ENCODE measurements at regions not wholly inside any gene's neighbourhood (a gene's known extent, or its start where the extent isn't known, plus 50 kb on each side); places are given as distances from the start of the nearest gene placed in this dataset.

DNA sequence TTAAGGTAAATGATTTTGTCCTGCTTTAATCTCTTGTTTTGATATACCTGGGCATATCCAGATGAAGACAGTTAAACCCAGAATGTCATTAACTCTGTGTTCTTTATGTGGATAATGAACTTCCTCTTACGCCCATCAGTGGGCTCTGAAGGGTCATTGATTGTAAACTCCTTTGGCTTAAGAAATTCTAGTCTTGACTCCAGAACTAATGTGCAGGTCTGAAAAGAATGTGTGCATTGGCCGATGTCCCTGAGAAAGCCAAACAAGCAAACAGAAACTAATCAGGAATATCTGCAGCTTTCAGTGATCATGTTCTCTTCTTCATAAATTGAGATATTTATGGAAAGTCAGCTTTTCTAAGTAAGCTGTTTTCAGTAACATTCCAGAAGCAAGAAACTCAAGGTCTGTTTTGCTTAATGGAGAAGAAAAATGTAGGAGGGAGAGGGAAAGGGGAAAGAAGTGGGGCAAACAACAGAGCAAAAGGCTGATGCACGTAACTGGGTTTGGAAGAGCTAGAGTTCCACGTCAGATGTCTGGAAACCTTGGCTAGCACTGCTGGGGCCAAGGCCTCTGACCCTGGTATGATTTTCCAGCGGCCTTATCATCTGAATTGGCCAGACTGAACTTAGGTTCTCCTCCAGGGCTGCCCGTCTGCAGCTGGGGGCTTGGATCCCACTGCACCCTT lies 61.3 kb upstream of the FHL2 start:
- no peak for DNase-seq (ENCODE audit: extremely low read depth, low read depth)

DNA sequence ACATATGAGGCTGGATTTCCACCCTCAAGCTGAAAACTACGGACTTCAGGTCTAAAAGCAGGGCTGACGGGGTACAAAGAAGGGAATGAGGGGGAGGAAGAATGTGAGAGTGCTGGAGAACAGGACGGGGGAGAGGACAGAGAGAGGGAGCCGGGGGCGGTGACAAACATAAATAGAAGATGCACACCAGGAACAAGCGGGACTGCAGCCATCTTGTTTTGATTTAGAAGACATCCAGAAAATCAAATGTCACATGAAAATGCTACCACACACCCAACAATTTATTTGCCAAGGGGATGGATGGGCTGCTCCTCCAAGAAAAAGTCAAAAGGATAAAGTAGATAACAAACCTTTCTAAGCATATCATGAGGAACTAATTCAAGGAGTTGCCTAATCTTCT lies 59.2 kb upstream of the FHL2 start:
- no peak for DNase-seq (ENCODE audit: extremely low read depth, low read depth)

DNA sequence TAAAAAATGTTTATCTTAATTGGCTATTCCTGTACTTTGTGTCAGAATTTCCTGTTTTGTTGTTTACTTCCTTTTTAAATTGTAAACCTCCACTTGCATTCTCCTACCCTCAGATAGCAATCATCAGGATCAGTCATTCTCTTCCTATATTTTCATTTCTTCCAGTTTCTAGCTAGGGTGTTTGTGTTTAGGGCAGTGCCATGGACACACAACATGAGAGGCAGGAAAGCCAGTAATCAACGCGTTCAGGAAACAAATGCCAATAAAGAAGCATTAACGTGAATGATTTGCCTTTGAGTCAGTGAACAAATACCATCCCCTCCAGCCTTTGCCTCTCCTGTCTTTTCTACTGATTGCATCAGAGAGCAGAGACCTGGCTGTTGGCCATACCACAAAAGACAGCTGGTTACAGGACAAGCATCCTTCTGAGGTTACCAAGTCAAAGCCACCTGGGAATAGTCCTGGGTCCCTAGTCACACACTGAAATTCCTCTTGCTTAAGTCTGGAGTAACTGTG lies 56.7 kb upstream of the FHL2 start:
- peak; percentile 90 for DNase-seq (ENCODE audit: extremely low read depth, low read depth)

DNA sequence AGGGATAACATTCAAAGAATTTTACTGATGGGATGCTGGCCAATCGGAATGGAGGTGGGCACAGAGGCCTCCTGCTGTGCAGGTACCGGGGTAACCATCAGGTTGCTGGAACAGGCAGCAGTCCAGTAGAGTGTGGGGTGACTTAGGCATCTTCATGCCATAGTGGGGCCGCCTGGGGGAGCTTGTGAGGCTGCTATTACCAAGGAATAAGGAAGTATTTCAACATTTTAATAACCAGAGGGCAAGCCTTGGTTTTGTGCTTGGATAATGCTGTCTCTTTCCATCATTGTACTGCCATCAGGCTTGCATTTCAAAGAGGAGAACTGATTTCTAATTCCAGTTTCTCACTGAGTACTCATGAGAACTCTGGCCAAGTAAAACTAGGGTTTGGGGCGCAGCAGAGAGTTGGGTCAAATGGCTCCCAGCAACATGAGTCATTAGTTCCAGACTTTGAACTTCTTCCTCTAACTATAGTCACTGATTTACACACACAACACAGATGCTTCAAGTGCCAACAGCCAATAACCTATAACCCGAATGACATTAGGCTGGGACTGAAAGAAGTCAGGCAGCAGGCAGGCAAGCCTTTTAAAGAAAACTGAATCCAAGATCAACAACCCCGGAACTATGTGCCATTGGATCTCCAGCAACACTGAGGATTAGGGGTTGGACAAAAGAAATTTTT lies 56.1 kb upstream of the FHL2 start:
- DNase-seq (ENCODE audit: extremely low read depth, low read depth): peak; percentile 70

DNA sequence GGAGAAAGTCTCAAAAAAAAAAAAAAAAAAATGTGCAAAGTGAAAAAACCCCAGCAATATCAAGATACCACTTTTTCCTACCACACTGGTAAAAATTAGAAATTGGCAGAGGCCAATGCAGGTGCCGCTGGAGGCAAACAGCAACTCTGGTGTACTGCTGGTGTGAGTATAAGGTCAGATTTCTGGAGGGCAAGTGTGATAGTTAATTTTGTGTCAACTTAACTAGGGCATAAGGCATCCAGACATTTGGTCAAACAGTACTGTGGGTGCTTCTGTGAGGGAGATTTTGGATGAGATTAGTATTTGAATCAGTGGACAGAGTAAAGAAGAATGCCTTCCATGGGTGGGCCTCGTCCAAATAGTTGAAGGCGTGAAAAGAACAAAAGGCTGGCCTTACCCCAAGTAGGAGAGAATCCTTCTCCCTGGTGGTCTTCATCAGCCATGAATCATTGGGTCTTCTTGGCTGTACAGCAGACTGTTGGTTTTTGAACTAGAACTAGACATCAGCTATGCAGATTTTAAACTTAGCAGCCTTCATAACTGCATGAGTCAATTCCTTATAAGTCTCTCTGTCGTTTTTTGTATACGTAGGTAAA lies 52.8 kb upstream of the FHL2 start:
- no peak for DNase-seq (ENCODE audit: extremely low read depth, low read depth)

DNA sequence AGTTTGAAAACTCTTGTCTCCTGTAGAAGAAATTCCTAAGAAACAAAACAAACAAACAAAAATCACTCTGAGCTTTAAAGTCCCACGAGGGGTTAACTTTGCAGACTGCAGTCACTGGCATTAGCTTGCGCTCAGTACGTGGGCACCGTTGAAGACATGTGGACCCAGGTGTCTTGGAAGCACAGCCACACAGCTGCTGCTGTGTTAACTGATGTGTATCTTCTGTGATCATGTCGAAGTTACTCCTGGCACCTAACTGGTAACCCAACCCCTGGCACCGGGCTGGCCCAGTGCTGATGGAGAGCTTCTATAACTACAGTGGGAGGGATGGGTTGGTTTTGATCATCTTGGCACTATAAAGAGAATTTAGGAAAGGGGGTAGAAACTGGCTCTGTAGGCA lies 51.6 kb upstream of the FHL2 start:
- no peak for DNase-seq (ENCODE audit: extremely low read depth, low read depth)

DNA sequence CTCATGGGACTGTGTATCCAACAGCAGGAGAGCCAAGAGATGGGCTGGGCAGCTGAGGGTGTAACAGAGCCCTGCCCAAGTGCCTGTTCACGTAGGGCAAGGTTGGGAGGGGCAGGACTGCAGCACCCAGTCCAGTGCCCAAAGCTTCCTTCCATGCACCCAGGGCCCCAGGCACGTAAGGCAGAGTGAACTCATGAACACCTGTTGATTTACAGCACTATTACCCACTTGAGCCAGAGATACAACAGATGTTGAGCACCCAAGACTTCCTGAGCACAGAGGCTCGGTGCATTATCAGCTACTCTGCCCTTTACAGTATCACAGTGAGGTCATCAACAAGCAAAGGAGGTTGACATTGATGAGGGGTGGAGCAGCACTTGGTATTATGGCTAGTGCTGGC lies 50.2 kb upstream of the FHL2 start:
- DNase-seq (ENCODE audit: extremely low read depth, low read depth): no peak

All from NCI-H460 (cell line).